PC-3 (cell line): ENCODE measurements at regions not wholly inside any gene's neighbourhood (a gene's known extent, or its start where the extent isn't known, plus 50 kb on each side); places are given as distances from the start of the nearest gene placed in this dataset.

Experiments
- ATAC-seq: fragments of 200-7000 bp; cut with Tn5 transposase; 2 replicates; pipeline ENCODE4 v1.9.1; 2020; ENCODE audit warnings: mild to moderate bottlenecking, moderate library complexity
- BruUV-seq: library from RNA; stranded (reverse); fragments of 400-500 nt; replicated peaks from 2 replicates; lab custom pipeline; 2021; lab: Mats Ljungman, UMichigan
- CTCF ChIA-PET: fragments of 300-600 bp; sonication (Branson Sonifier 250); formaldehyde crosslinking; loops from one replicate; lab custom pipeline; 2022; ENCODE audit warnings: antibody characterized with exemption; lab: Charles Lee
- POLR2A ChIA-PET: fragments of 300-600 bp; sonication (Branson Sonifier 250); formaldehyde crosslinking; loops from one replicate; lab custom pipeline; 2022; ENCODE audit warnings: antibody characterized with exemption; ENCODE audit not compliant: unreplicated experiment; lab: Charles Lee
- DNase-seq: peaks from one replicate; pipeline ENCODE4 v3.0.0-alpha.2; 2015
- H2AFZ ChIP-seq: fragments of 300-600 bp; sonication (generic); 2 replicates; pipeline ENCODE4 v1.6.0; 2016; ENCODE audit warnings: antibody characterized with exemption, low read length
- H3F3A ChIP-seq: fragments of 300-600 bp; sonication (generic); one replicate; pipeline ENCODE4 v1.6.0; 2017; ENCODE audit warnings: antibody characterized with exemption, low read length, control low read depth, mild to moderate bottlenecking; ENCODE audit not compliant: unreplicated experiment
- H3K27ac ChIP-seq: fragments of 300-600 bp; sonication (generic); 2 replicates; pipeline ENCODE4 v1.5.1; 2016; ENCODE audit warnings: mild to moderate bottlenecking, low read length
- H3K27me3 ChIP-seq: fragments of 300-600 bp; sonication (generic); 2 replicates; pipeline ENCODE4 v1.6.1; 2016; ENCODE audit warnings: low read length, mixed read lengths
- H3K36me3 ChIP-seq: fragments of 300-600 bp; sonication (generic); 2 replicates; pipeline ENCODE4 v1.6.1; 2016; ENCODE audit warnings: low read depth, mixed run types, low read length, mixed read lengths
- H3K4me1 ChIP-seq: fragments of 300-600 bp; sonication (generic); 2 replicates; pipeline ENCODE4 v1.5.1; 2016; ENCODE audit warnings: low read length; ENCODE audit not compliant: insufficient read depth
- H3K4me2 ChIP-seq: fragments of 300-600 bp; sonication (generic); 2 replicates; pipeline ENCODE4 v1.6.0; 2016; ENCODE audit warnings: low read length
- H3K4me3 ChIP-seq: fragments of 300-600 bp; sonication (generic); 2 replicates; pipeline ENCODE4 v1.5.1; 2016; ENCODE audit warnings: mild to moderate bottlenecking, low read length, mixed read lengths
- H3K79me2 ChIP-seq: fragments of 300-600 bp; sonication (generic); 2 replicates; pipeline ENCODE4 v1.6.1; 2017; ENCODE audit warnings: low read length, mixed read lengths
- H3K9ac ChIP-seq: fragments of 300-600 bp; sonication (generic); 2 replicates; pipeline ENCODE4 v1.6.0; 2016; ENCODE audit warnings: mild to moderate bottlenecking, low read length
- H3K9me2 ChIP-seq: fragments of 300-600 bp; sonication (generic); replicated peaks from 2 replicates; pipeline ENCODE4 v1.6.1; 2016; ENCODE audit warnings: mixed run types, low read length, mixed read lengths
- H3K9me3 ChIP-seq: fragments of 300-600 bp; sonication (generic); 2 replicates; pipeline ENCODE4 v1.6.1; 2016; ENCODE audit warnings: low read length, mixed read lengths
- H4K20me1 ChIP-seq: fragments of 300-600 bp; sonication (generic); 2 replicates; pipeline ENCODE4 v1.6.1; 2016; ENCODE audit warnings: low read length, mixed read lengths
- EZH2 ChIP-seq: fragments of 300-600 bp; sonication (generic); IDR thresholded peaks from one replicate; pipeline ENCODE4 v1.6.1; 2017; ENCODE audit warnings: antibody characterized with exemption, mild to moderate bottlenecking, low read length; ENCODE audit not compliant: unreplicated experiment
- EZH2phosphoT487 ChIP-seq: fragments of 300-600 bp; sonication (generic); IDR thresholded peaks from 2 replicates; pipeline ENCODE4 v1.6.1; 2018; ENCODE audit warnings: mild to moderate bottlenecking, antibody characterized with exemption, low read length, borderline replicate concordance
- intact Hi-C: fragments of 100-400 bp; cut with micrococcal nuclease; formaldehyde crosslinking; loops from 2 replicates; pipeline ENCODE4 v1.9.0; 2023
- TF ChIP-seq, protein P1 (sequence below): fragments of 300-600 bp; sonication (generic); conservative IDR thresholded peaks from 2 replicates; pipeline ENCODE4 v1.5.1; 2017; ENCODE audit warnings: antibody characterized with exemption, low read depth, mild to moderate bottlenecking, low read length

DNA sequence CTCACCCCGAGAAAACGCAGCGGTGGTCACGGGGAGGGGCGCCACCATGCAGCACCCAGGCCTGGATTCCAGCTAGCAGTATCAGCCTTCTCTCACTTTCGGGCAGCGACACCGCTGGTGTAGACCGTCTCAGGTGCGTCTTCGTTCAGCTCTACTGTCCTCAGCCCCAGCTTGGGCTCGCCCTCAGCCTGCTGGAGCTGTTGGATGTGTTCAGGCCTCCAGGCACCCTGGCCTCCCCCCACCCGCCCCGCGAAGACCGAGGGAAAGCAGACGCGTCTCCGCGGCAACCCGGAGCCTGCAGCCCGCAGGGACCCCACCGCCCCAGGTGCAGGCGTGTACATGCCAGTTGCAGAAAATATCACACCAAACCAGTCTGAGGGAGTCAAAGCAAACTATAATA, 60.8 kb upstream of the CARMIL1 start:
- Histone ChIP-seq H3K9ac (no peak overlapping the region), H3K36me3 (no peaks in the 10 kb centered on the region), H3K4me1 (no peaks in the 10 kb centered on the region), H3K4me2 (no peak overlapping the region), H4K20me1 (no peaks in the 10 kb centered on the region), H2AFZ (no peak overlapping the region), H3F3A (no peaks in the 10 kb centered on the region), H3K27ac (no peak overlapping the region), H3K9me2 (no peaks in the 10 kb centered on the region), H3K4me3 (no peak overlapping the region), H3K79me2 (no peaks in the 10 kb centered on the region), H3K27me3 (no peaks in the 10 kb centered on the region), H3K9me3 (no peaks in the 10 kb centered on the region)
- DNase-seq (no peak), ATAC-seq (no peak)
- BruUV-seq, result no TSS peak
- intact Hi-C loops, result no loop called here
- POLR2A ChIA-PET, result no interaction called here
- CTCF ChIA-PET, result interaction anchor here (0.5 kb wide), 1 partner anchor 45 kb away, joined by 5 read pairs; no protein-coding TSS in a partner anchor
- TF ChIP-seq, protein P1, sequence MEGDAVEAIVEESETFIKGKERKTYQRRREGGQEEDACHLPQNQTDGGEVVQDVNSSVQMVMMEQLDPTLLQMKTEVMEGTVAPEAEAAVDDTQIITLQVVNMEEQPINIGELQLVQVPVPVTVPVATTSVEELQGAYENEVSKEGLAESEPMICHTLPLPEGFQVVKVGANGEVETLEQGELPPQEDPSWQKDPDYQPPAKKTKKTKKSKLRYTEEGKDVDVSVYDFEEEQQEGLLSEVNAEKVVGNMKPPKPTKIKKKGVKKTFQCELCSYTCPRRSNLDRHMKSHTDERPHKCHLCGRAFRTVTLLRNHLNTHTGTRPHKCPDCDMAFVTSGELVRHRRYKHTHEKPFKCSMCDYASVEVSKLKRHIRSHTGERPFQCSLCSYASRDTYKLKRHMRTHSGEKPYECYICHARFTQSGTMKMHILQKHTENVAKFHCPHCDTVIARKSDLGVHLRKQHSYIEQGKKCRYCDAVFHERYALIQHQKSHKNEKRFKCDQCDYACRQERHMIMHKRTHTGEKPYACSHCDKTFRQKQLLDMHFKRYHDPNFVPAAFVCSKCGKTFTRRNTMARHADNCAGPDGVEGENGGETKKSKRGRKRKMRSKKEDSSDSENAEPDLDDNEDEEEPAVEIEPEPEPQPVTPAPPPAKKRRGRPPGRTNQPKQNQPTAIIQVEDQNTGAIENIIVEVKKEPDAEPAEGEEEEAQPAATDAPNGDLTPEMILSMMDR, result no peak
- TF ChIP-seq EZH2 (no peak), EZH2phosphoT487 (no peak)

DNA sequence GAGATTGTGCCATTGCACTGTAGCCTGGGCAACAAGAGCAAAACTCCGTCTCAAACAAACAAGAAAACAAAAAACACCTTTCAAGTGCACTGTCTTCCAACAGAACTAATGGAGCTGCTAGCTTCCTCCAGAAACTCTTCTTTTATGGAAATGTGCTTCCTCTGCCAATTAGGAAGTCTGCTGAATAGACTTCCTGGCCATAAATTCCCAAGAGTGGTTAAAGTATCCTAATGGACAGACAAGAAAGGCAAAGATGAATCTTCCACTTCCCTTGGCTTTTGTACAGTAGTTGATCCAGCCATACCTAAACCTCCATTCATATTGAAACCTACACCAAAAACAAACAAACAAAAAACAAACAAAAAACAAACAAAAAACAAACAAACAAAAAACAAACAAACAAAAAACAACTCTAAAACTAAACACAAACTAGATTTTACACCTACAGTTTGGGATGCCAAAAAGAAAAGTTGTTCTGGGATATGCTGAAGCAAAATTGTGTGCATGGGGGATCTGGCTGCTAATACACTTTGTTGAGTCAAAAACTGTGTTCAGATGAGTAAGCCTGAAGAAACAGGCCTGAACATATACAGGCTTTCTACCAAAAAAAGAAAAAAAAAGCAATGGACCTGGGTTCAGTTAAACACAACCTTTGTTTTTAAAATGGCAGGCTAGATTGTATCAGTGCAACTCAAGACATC, 59.8 kb upstream of the CARMIL1 start:
- Histone ChIP-seq H3F3A (no peaks in the 10 kb centered on the region), H4K20me1 (no peaks in the 10 kb centered on the region), H3K9me2 (no peaks in the 10 kb centered on the region), H3K9me3 (no peaks in the 10 kb centered on the region), H3K27ac (no peak overlapping the region), H3K27me3 (no peaks in the 10 kb centered on the region), H3K4me3 (no peak overlapping the region), H3K79me2 (no peaks in the 10 kb centered on the region), H3K4me1 (no peaks in the 10 kb centered on the region), H3K9ac (no peak overlapping the region), H3K36me3 (no peaks in the 10 kb centered on the region), H2AFZ (no peak overlapping the region), H3K4me2 (no peak overlapping the region)
- intact Hi-C loops, result no loop called here
- ATAC-seq, result no peak
- no TSS peak for BruUV-seq
- no peak for TF ChIP-seq EZH2
- TF ChIP-seq, protein P1, result no peak
- CTCF ChIA-PET, result no interaction called here
- POLR2A ChIA-PET, result no interaction called here
- DNase-seq, result no peak

- Histone ChIP-seq H3K4me3 (no peak overlapping the region), H3K79me2 (no peaks in the 10 kb centered on the region), H3K4me1 (no peaks in the 10 kb centered on the region), H3K9ac (no peak overlapping the region), H3K27ac (no peak overlapping the region), H3K4me2 (no peak overlapping the region), H3K9me3 (no peaks in the 10 kb centered on the region), H3K27me3 (no peaks in the 10 kb centered on the region), H3K36me3 (no peaks in the 10 kb centered on the region), H3F3A (no peaks in the 10 kb centered on the region), H4K20me1 (no peaks in the 10 kb centered on the region), H2AFZ (no peak overlapping the region), H3K9me2 (no peaks in the 10 kb centered on the region)
- TF ChIP-seq EZH2 (no peak), EZH2phosphoT487 (no peak)
- TF ChIP-seq, protein P1, result no peak
- no TSS peak for BruUV-seq
- ChIA-PET CTCF (no interaction called here), POLR2A (no interaction called here)
- DNase-seq, result no peak
- intact Hi-C loops, result loop anchor here (5.0 kb wide), 2 partner anchors 98 to 497 kb away; no protein-coding TSS in a partner anchor
- no peak for ATAC-seq
Observed at GRCh38 chr6:25219917-25220278, 59.3 kb upstream of the CARMIL1 start.
